ENCODE measurements at regions not wholly inside any gene's neighbourhood (a gene's known extent, or its start where the extent isn't known, plus 50 kb on each side); places are given as distances from the start of the nearest gene placed in this dataset.

DNA sequence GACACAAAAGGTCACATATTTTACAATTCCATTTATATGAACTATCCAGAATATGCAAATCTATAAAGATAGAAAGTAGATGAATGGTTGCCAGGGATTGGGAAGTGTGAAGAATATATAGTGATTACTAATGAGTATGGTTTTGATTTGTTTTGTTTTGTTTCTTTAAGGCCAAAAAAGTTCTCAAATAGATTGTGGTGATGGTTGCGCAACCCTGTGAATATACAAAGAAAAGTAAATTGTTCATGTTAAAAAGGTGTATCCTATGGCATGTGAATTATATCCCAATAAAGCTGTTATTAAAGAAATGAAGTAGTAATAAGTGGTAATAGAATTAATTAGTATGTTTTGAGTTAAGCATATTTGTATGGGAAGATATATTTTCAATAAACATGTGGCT is 431.8 kb upstream of the CNTN4 start:
- TF ChIP-seq, protein P1, sequence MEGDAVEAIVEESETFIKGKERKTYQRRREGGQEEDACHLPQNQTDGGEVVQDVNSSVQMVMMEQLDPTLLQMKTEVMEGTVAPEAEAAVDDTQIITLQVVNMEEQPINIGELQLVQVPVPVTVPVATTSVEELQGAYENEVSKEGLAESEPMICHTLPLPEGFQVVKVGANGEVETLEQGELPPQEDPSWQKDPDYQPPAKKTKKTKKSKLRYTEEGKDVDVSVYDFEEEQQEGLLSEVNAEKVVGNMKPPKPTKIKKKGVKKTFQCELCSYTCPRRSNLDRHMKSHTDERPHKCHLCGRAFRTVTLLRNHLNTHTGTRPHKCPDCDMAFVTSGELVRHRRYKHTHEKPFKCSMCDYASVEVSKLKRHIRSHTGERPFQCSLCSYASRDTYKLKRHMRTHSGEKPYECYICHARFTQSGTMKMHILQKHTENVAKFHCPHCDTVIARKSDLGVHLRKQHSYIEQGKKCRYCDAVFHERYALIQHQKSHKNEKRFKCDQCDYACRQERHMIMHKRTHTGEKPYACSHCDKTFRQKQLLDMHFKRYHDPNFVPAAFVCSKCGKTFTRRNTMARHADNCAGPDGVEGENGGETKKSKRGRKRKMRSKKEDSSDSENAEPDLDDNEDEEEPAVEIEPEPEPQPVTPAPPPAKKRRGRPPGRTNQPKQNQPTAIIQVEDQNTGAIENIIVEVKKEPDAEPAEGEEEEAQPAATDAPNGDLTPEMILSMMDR (conservative IDR thresholded peaks at IDR 0.05; ENCODE audit: low read length) = no peak
- no peak for TF ChIP-seq EZH2phosphoT487 (IDR thresholded peaks at IDR 0.05; ENCODE audit: borderline replicate concordance)

All from Loucy (cell line).